ENCODE measurements at regions not wholly inside any gene's neighbourhood (a gene's known extent, or its start where the extent isn't known, plus 50 kb on each side); places are given as distances from the start of the nearest gene placed in this dataset.
"Not testable (repeated sequence)": the region's sequence is repeated elsewhere in the genome, so short reads cannot be mapped to it uniquely, and the experiment has no call there.

DNA sequence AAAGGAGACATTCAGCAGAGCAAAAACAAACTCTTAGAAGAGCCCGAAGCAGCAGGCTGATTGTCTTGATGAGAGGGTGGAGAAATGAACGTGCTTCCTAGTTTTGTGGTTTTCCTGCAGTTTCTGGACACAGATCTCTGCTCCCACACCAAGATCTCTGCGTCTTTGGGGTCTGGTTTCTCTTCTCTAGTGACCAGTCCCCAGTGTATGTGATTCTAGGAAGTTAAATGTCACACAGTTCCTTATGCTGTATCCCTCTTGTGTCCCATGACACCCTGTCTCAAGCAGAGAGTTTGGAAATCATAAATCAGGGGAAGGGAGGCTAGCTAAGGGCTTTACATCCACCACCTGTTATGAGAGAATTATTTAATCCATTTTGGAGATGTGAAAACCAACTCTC is 55.4 kb upstream of the KLF14 start:
- no peak for ATAC-seq (ENCODE audit: low FRiP score)
- TF ChIP-seq, protein P1, sequence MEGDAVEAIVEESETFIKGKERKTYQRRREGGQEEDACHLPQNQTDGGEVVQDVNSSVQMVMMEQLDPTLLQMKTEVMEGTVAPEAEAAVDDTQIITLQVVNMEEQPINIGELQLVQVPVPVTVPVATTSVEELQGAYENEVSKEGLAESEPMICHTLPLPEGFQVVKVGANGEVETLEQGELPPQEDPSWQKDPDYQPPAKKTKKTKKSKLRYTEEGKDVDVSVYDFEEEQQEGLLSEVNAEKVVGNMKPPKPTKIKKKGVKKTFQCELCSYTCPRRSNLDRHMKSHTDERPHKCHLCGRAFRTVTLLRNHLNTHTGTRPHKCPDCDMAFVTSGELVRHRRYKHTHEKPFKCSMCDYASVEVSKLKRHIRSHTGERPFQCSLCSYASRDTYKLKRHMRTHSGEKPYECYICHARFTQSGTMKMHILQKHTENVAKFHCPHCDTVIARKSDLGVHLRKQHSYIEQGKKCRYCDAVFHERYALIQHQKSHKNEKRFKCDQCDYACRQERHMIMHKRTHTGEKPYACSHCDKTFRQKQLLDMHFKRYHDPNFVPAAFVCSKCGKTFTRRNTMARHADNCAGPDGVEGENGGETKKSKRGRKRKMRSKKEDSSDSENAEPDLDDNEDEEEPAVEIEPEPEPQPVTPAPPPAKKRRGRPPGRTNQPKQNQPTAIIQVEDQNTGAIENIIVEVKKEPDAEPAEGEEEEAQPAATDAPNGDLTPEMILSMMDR (IDR thresholded peaks at IDR 0.05): no peak
- no peak for DNase-seq (ENCODE audit: low spot score)

DNA sequence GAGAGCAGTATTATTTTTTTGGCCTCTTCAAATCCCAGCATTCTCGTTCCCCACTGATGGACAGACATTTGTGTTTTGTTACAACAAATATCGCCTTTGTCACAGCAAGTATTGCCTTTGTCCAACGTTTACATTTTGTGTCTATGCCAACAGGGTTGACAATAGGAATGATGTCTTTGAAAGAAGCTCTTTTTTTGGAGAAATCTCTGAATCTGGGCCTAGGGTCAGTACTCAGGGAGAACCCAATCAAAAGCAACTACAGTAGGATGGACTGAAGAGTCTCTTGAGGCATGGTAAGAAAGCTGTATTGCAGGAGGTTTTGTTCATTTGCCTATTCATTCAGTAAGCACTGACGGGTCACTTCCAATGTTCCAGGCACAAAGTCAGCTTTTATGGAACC is 57.7 kb upstream of the KLF14 start:
- no peak for ATAC-seq (ENCODE audit: low FRiP score)
- TF ChIP-seq, protein P1 (IDR thresholded peaks at IDR 0.05): no peak
- DNase-seq (ENCODE audit: low spot score): no peak

DNA sequence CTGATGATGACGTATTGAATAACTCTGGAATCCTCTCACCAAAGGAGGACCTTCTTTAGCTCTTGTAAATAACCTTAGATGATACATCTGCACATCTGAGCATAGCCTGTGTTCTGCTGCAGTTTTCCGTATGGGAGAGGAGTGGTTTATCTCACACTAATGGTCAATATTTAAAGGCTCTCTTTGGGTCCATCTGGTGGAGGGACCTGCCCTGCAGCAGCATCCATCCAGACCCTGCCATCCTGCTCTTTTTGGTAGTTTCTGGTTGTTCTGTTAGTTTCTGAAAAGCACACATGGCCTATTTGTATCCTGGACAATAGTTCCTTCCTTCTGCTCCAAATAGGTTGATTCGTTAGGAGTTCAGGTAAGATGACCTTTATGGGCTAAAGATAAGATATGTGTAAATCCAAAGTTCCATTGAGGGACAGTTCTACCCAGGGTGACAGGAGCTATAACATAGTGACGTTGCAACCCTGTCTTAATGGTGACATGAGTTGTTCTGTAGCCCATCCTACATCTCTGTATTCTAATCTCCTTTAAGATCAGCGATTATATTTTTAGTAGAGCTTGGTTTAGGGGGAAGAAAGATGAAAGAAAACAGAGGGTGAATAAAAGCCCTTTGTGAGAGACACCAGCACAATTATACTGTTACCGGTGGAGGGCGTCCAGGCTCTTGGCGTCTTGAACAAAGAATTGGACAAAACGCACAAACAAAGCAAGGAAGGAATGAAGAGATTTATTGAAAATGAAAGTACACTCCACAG is 60.0 kb upstream of the KLF14 start:
- ATAC-seq (ENCODE audit: low FRiP score) (no peak), DNase-seq (ENCODE audit: low spot score) (no peak)
- TF ChIP-seq, protein P1 (IDR thresholded peaks at IDR 0.05): no peak

DNA sequence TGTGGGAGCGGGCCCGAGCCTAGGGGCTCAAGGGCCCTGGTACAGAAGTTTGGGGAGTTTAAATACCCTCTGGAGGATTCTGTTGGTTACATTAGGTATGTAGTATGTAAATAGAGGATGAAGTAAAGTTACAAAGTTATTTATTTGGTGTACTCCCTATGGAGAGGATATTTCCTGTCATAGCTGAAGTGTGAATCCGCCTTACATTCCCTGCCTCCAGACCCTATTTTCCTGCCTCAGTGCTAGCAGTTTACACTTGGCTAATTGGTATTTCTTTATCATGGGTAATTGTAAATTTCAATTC is 60.6 kb upstream of the KLF14 start:
- DNase-seq (ENCODE audit: low spot score): no peak
- TF ChIP-seq, protein P1 (IDR thresholded peaks at IDR 0.05): no peak
- ATAC-seq (ENCODE audit: low FRiP score): no peak

DNA sequence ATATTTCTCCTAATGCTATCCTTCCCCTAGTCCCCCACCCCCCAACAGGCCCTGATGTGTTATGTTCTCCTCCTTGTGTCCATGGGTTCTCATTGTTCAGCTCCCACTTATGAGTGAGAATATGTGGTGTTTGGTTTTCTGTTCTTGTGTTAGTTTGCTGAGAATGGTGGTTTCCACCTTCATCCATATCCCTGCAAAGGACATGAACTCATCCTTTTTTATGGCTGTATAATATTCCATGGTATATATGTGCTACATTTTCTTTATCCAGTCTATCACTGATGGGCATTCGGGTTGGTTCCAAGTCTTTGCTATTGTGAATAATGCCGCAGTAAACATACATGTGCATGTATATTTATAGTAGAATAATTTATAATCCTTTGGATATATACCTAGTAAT is 62.4 kb upstream of the KLF14 start:
- not testable (repeated sequence) for ATAC-seq (ENCODE audit: low FRiP score); DNase-seq (ENCODE audit: low spot score)

DNA sequence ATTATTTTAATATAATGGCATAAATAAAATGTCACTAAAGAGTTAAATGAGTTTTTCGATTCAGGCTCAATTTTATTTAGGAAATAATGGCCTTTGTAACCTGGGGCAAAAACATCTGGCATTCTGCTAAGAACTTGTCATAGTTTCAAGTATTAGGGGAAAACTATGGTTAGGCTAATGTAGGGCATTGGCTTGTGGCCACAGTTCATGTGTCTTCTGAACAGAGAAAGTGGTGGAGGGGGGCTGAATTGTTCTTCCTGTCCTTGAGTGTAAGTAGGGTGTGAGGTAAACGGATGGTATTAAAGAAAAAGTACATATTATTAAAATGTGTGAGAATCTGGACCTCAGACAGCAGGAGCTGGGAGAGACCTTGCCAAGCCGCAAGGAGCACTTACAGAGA is 69.1 kb upstream of the KLF14 start:
- DNase-seq (ENCODE audit: low spot score): no peak
- TF ChIP-seq, protein P1 (IDR thresholded peaks at IDR 0.05): no peak
- ATAC-seq (ENCODE audit: low FRiP score): no peak

DNA sequence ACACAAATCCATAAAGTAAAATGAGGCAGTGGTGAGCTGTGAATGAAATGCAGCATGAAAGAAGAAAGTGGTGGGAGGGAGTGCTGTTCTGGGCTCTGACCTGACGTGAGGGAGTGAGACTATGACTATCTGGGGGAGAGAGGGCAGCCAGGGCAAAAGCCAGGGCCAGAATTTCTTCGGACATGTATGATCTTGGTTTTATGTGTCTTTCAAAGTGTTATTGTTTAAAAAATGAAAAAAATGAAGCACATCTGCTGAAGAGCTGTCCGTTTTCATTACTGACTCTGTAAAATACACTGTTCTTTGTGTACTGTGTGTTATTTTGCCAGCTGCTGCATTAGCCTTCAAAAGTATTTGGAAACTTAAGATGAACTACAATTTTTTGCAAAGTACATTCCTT is 70.2 kb upstream of the KLF14 start:
- no peak for DNase-seq (ENCODE audit: low spot score)
- peak; percentile 68 for ATAC-seq (ENCODE audit: low FRiP score)
- TF ChIP-seq, protein P1 (IDR thresholded peaks at IDR 0.05): no peak

DNA sequence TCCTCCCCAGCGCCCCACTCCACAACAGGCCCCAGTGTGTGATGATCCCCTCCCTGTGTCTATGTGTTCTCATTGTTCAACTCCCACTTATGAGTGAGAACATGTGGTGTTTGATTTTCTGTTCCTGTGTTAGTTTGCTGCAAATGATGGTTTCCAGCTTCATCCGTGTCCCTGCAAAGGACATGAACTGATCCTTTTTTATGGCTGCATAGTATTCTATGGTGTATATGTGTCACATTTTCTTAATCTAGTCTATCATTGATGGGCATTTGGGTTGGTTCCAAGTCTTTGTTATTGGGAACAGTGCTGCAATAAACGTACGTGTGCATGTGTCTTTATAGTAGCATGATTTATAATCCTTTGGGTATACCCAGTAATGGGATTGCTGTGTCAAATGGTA is 78.8 kb upstream of the KLF14 start:
- not testable (repeated sequence) for ATAC-seq (ENCODE audit: low FRiP score); DNase-seq (ENCODE audit: low spot score)

All from omental fat pad (tissue), 3 donors.